HTR-8/SVneo (cell line): ENCODE measurements at regions not wholly inside any gene's neighbourhood (a gene's known extent, or its start where the extent isn't known, plus 50 kb on each side); places are given as distances from the start of the nearest gene placed in this dataset.
"Not testable (repeated sequence)": the region's sequence is repeated elsewhere in the genome, so short reads cannot be mapped to it uniquely, and the experiment has no call there.

ENCODE experiments used
- DNase-seq: peaks from one replicate; pipeline ENCODE4 v3.0.0; 2011; ENCODE audit warnings: low spot score, mixed read lengths; ENCODE audit not compliant: insufficient read length
- FAIRE-seq: peaks from 2 replicates; lab custom pipeline; 2011; peaks lifted over from hg19 to GRCh38; lab: Jason Lieb, UNC

DNA sequence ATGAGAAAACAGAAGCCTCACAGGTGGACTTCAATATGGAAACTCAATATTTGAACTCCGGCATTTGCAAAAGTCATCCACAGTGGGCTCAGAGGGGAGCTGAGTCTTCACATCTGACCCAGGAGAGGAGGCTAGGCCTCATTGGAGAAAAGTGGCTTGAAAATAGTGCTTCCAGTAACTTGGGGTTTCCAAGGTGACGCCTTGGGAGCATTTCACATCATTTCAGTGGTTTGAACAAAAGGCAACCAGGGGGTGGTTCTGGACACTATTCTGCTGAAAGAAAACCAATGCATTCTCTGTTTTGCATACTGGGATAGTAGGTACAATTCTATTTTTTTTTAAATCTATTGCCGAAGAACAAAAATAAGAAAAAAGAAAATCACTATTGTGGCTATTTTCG is 599.2 kb upstream of the POM121L12 start:
- FAIRE-seq = no peak

DNA sequence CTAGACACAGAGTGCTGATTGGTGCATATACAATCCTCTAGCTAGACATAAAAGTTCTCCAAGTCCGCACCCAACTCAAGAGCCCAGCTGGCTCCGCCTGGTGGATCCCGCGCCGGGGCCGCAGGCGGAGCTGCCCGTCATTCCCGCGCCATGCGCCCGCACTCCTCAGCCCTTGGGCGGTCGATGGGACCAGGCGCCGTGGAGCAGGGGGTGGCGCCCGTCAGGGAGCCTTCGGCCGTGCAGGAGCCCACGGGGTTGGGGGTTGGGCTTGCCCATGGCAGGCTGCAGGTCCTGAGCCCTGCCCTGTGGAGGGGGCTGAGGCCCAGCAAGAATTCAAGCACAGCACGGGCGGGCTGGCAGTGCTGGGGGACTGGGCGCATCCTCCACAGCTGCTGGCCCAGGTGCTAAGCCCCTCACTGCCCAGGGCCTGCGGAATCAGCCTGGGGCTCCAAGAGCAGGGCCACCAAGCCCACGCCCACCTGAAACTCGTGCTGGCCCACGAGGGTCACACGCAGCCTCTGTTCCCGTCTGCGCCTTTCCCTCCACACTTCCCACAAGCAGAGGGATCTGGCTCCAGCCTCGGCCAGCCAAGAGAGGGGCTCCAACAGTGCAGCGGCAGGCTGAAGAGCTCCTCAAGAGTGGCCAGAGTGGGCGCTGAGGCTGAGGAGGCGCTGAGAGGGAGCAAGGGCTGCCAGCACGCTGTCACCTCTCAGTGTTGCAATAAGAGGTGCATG is 604.2 kb upstream of the POM121L12 start:
- no peak for DNase-seq
- FAIRE-seq = no peak

More for the DNA sequence above, 599.2 kb upstream of the POM121L12 start:
- DNase-seq = no peak

GRCh38 chr7:52423251-52423650 is 612.2 kb upstream of the POM121L12 start:
- FAIRE-seq = no peak

DNA sequence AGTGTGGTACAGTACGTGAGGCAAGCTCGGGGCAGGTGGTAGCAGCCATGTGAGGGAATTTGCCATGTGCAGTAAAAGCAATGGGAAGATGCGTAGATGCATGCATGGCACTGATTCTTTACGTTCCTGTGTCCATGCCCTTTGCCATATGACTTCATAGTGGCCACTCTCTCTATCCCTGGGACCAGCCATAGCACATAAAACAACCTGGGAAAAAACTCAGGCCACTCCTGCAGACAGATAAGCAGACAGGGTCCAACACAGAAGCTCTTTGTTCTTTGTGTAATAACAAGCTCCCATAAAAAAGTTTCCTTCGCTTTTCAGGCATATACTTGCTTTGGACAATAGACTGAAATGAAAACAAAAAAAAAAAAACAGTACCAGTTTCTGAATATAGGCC is 622.4 kb upstream of the POM121L12 start:
- DNase-seq (no peak), FAIRE-seq (no peak)

More at GRCh38 chr7:52423251-52423650, 612.2 kb upstream of the POM121L12 start:
- DNase-seq = no peak

DNA sequence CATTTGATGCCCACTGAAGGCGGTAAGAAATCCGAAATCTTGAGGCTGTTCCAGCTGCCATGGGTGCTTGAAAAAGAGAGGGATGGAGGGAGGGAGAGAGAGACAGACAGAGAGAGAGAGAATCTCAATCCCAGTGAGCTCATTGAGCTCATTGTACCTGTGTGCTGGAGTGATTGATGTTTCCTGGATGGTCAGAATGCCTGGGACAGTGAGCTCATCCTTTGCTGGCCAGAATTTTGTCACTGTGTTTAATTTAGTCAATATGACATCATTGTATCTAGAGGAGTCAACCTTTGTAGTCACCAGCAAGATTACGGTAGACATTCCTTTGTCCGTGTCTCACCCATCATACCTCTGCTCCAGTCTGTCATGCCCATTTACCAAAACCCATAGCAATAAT is 625.4 kb upstream of the POM121L12 start:
- FAIRE-seq (no peak), DNase-seq (no peak)

GRCh38 chr7:52406808-52407207 is 628.6 kb upstream of the POM121L12 start:
- DNase-seq (no peak), FAIRE-seq (no peak)

DNA sequence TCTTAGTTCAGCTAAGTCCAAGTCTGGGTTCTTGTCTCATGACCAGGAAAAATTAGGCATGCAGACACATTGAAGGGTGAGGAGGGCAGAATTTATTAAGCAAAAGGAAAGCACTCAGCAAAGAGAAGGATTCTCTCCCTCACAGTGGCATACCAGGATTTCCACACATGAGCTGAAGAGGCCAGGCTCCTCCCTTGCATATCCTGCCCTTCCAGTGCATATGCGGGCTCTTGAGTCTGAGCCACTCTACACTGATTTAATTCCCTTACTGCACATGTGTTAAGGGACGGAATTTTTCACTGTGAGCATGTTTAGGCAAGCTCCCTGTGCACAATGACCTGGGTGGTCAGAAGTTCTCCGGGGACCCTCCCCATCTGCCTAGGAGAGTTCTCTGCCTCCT is 652.7 kb upstream of the POM121L12 start:
- no peak for FAIRE-seq
- no peak for DNase-seq

DNA sequence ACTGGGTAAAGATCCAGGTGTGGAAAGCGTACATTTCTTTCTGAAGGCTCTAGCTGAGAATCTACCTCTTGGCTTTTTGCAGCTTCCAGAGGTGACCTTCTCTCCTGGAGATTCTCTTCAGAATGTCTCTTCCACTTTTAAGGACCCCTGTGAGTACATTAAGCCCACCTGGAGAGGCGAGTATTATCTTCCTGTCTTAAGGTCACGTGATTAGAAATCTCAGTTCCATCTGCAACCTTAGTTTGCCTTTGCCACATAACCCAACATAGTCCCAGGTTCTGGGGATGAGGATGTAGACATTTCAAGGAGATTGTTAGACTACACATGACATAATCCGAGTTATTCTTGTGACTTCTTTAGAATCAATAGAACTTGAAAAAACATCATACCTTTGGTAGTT is 665.5 kb upstream of the POM121L12 start:
- FAIRE-seq (no peak), DNase-seq (no peak)

DNA sequence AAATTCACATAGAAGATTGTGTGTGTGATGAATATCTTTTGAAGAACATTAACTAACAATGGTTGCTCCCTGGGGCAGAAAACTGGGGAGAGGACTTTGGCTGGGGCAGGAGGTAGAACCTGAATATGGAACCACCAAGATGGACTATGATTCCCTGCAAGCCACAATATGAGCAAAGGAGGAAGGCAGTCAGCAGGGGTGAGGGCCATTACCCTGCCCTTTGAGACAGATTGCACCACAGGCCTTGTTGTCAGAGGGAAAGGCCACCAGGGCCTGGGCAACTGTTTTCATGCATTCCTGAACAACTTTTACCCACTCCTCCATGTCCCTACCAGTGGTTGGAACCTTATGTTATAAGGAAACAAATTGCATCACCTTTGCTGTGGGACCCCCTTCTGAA is 670.1 kb upstream of the POM121L12 start:
- FAIRE-seq (no peak), DNase-seq (no peak)

DNA sequence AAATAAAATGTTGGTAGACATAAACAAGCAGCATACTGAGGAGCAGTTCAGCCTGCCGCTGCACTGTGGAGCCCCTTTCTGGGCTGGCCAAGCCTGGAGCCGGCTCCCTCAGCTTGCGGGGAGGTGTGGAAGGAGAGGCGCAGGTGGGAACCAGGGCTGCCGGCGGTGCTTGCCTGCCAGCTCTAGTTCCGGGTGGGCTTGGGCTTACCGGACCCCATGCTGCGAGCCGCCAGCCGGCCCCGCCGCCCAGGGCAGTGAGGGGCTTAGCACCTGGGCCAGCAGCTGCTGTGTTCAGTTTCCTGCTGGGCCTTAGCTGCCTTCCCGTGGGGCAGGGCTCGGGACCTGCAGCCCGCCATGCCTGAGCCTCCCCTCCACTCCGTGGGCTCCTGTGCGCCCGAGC is 672.9 kb upstream of the POM121L12 start:
- DNase-seq (no peak), FAIRE-seq (no peak)

DNA sequence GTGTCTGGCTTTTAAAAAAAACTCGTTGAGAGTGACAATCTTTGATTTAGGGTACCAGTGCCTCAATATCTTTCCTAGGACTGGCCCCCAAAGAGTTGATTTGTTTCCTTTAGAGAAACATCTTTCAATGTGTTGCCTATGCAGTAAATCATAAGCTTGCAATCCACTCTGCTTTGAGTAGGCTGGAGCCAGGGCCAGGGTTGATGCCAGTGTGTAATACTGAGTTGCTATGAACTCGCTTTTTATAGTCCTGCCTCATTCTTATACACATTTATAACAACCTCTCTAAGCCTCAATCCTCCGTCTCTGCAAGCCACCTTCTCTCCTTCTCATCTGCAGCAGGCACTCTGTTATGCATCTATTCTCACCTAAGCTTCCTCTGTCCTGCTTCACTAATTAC is 674.9 kb upstream of the POM121L12 start:
- DNase-seq = no peak
- FAIRE-seq = no peak

DNA sequence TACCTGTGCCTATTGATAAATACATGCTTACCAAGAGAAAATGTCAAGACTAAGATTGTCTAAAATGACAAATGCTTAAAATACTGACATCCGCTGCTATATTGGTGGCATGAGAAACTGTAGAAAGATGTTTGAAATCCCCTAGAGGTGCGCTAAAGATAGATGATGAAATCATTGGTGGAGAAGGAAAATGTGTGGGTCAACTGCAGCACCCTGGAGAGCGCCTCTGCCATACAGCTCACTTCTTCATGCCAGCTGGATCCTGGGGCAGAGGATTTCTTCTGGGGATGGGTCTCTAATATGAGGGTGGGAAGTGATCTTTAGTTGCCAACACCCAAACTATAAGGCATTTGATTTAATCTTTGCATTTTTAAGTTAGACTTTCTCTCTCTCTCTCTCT is 680.4 kb upstream of the POM121L12 start:
- no peak for DNase-seq
- no peak for FAIRE-seq

GRCh38 chr7:52352013-52352981 is 683.1 kb upstream of the POM121L12 start:
- DNase-seq = no peak
- no peak for FAIRE-seq

DNA sequence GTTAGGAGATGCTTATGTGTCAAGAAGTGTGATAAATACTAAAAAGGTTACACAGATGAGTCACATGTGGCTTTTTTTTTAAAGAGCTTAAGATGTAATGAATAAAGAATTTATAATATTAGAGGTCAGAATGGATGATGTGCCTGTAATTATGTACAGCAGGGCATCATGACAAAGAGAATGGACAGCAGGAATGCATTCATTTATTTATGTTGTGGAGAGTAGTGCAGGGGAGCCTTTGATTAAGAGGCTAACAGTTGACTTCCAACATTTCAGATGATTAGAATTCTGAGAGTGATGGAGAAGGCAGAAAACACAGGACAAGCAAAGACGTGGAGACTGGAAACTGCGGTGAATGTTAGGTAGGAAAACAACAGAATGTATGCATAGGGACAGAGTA is 691.4 kb upstream of the POM121L12 start:
- DNase-seq = no peak
- no peak for FAIRE-seq

GRCh38 chr7:52340067-52340466 is 695.4 kb upstream of the POM121L12 start:
- FAIRE-seq = no peak
- DNase-seq = no peak

- not testable (repeated sequence) for DNase-seq, FAIRE-seq
Measured at GRCh38 chr7:52328328-52328727, 707.1 kb upstream of the POM121L12 start.

DNA sequence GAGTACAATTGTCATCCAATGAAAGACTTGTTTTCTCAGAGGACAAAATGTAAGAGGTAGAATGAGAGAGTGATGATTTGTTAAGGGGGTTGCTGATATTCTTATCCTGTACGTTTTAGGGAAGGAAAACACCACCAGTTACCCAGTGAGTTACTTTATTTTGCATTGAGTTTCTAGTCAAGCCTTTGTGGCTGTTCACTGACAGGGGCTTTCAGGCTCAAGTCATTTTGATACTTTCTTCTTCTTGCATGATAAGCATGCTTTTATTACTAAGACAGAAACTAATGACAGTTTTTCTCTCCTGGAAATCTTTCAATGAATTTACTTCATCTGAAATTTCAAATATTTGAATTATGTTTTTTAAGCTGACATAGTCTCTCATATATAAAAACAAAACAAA is 710.2 kb upstream of the POM121L12 start:
- FAIRE-seq = no peak
- DNase-seq = no peak

GRCh38 chr7:52323202-52323746 is 712.2 kb upstream of the POM121L12 start:
- DNase-seq = no peak
- FAIRE-seq = no peak

GRCh38 chr7:52320610-52321009 is 714.8 kb upstream of the POM121L12 start:
- no peak for FAIRE-seq

GRCh38 chr7:52317921-52318320 is 717.5 kb upstream of the POM121L12 start:
- DNase-seq (no peak), FAIRE-seq (no peak)

More at GRCh38 chr7:52320610-52321009, 714.8 kb upstream of the POM121L12 start:
- no peak for DNase-seq

DNA sequence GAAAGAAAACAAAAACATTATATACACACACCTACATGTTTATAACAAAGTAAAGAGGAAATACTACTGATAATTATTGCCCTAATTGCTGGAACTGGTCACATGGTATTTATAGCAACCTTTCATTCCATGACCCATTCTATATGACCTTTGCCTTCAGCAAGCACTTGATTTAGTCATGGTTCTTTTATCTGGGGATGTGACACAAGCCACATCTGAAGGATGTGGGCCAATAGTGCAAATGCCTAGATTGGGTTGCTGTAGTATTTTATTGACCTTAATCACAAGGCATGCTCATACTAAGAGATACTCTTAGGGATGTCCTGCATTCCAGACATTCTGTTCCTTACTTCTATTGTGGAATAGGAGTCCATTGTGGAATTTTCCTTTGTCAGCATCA is 723.5 kb upstream of the POM121L12 start:
- no peak for FAIRE-seq
- no peak for DNase-seq
